ENCODE measurements at regions not wholly inside any gene's neighbourhood (a gene's known extent, or its start where the extent isn't known, plus 50 kb on each side); places are given as distances from the start of the nearest gene placed in this dataset.
"Not testable (repeated sequence)": the region's sequence is repeated elsewhere in the genome, so short reads cannot be mapped to it uniquely, and the experiment has no call there.

DNA sequence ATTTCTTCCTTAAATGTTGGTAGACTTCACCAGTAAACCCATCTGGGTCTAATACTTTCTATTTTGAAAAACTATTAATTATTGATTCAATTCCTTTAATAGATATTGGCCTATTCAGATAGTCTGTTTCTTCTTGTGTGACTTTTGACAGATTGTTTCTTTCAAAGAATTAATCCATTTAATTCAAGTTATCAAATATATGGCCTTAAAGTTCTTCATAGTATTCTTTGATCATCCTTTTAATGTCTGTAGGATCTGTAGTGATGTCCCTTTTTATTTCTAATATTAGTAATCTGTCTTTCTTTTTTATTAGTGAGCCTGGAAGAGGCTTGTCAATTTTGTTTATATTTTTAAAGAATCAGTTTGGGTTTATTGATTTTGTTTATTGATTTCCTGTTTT, 190.0 kb downstream of the SLC38A4 start:
- H3K9me3 ChIP-seq, result peaks cover 0 to 55% of the 10 kb centered on the region in 2 donors
- H3K4me3 ChIP-seq, result no peak overlapping the region
- no peak overlapping the region for H3K27ac ChIP-seq
- no peak for DNase-seq (ENCODE audit: low spot score)
- TF ChIP-seq, protein P1, sequence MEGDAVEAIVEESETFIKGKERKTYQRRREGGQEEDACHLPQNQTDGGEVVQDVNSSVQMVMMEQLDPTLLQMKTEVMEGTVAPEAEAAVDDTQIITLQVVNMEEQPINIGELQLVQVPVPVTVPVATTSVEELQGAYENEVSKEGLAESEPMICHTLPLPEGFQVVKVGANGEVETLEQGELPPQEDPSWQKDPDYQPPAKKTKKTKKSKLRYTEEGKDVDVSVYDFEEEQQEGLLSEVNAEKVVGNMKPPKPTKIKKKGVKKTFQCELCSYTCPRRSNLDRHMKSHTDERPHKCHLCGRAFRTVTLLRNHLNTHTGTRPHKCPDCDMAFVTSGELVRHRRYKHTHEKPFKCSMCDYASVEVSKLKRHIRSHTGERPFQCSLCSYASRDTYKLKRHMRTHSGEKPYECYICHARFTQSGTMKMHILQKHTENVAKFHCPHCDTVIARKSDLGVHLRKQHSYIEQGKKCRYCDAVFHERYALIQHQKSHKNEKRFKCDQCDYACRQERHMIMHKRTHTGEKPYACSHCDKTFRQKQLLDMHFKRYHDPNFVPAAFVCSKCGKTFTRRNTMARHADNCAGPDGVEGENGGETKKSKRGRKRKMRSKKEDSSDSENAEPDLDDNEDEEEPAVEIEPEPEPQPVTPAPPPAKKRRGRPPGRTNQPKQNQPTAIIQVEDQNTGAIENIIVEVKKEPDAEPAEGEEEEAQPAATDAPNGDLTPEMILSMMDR (IDR thresholded peaks at IDR 0.05), result no peak
- no peaks in the 10 kb centered on the region for H3K4me1 ChIP-seq
- no peaks in the 10 kb centered on the region for H3K27me3 ChIP-seq
- no peaks in the 10 kb centered on the region for H3K36me3 ChIP-seq

DNA sequence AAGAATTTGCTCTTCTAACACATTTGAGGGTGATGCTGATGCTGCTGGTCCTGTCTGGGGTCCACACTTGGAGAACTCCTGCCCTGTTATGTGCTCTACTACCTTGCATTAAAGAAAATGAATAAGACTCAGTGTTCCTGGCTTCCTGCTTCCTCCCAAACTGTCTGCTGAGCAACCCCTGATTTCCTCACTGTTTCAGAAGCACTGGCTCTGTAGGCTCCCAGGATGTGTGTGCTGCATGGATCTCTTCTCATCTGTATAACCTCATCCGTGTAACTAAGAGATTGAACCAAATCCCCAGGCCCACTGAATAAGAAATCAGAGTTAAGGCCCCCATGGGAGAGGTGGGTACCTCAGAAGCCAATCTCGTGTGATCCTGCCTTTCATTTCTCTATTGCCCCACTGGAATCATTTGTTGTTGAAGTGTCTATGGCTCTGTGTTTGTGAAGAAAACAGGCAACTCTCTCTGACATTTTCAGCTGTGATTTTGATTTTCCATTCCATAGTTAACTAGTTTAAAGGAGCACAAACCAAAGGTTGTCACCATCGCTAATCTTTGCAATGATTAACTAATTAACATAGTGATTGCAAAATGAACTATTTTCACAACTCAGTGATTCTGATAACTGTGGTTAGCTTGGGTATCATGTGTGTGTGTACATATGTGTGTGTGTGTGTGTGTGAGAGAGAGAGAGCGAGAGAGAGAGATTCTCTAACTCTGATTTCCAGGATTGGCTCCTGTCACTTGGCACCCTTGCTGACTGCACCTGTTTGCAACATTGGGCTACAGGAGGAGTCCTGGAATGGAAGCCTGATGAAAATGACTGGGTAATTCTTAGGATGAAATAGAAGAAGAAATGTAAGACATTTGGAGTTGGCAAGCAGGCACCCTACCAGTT, 196.2 kb downstream of the SLC38A4 start:
- TF ChIP-seq, protein P1 (IDR thresholded peaks at IDR 0.05), result no peak
- H3K4me1 ChIP-seq, result no peaks in the 10 kb centered on the region
- H3K4me3 ChIP-seq, result no peak overlapping the region
- peaks cover 0 to 16% of the 10 kb centered on the region in 2 donors for H3K9me3 ChIP-seq
- no peaks in the 10 kb centered on the region for H3K27me3 ChIP-seq
- no peak overlapping the region for H3K27ac ChIP-seq
- no peaks in the 10 kb centered on the region for H3K36me3 ChIP-seq
- DNase-seq (ENCODE audit: low spot score), result no peak

DNA sequence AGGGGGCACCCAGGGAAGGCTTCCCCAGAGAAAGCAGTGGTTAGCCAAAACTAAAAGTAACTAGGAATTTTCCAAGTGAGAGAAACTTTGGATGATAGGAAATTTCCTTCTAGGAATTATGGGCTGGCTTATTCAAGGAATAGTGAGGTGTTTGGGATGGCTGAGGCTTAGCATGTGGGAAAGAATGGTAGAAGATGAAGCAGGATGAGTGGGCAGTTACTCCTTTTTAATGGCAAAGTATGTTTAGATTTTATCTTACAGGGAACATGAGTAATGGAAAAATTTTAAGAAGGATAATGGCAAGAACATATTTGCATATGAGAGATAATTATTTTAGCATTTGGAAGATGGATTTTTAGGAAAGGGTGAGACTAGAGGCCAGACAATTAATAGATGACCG, 197.6 kb downstream of the SLC38A4 start:
- DNase-seq (ENCODE audit: low spot score), result no peak
- H3K27ac ChIP-seq, result no peak overlapping the region
- H3K36me3 ChIP-seq, result no peaks in the 10 kb centered on the region
- no peak overlapping the region for H3K4me3 ChIP-seq
- H3K9me3 ChIP-seq, result peaks cover 0 to 7% of the 10 kb centered on the region in 2 donors
- TF ChIP-seq, protein P1 (IDR thresholded peaks at IDR 0.05), result no peak
- no peaks in the 10 kb centered on the region for H3K27me3 ChIP-seq
- H3K4me1 ChIP-seq, result no peaks in the 10 kb centered on the region

DNA sequence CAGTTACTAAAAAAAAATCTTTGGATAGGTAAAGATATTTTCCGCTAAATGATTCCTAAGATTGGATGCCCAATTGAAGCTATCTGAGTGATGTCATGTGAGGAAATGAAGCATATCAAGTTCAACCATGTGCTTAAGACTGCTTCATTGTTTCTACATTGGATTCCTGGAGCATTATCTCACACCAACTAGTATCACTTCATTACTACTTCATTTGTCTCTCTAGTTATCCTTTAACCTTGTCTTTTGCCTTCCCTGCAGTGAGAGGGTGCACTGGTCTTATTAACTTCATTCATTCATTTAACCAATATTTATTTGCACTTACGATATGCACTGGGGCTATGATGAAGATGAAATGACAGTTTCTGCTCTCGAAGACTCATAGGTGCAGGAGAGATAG, 198.1 kb downstream of the SLC38A4 start:
- no peak overlapping the region for H3K27ac ChIP-seq
- TF ChIP-seq, protein P1 (IDR thresholded peaks at IDR 0.05), result no peak

DNA sequence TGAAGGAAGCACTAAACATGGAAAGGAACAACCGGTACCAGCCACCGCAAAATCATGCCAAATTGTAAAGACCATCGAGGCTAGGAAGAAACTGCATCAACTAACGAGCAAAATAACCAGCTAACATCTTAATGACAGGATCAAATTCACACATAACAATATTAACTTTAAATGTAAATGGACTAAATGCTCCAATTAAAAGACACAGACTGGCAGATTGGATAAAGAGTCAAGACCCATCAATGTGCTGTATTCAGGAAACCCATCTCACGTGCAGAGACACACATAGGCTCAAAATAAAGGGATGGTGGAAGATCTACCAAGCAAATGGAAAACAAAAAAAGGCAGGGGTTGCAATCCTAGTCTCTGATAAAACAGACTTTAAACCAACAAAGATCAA, 206.3 kb downstream of the SLC38A4 start:
- H3K36me3 ChIP-seq; H3K27ac ChIP-seq; DNase-seq (ENCODE audit: low spot score); H3K4me1 ChIP-seq; H3K9me3 ChIP-seq; H3K27me3 ChIP-seq; H3K4me3 ChIP-seq: not testable (repeated sequence)

More for the DNA sequence above, 198.1 kb downstream of the SLC38A4 start:
- DNase-seq (ENCODE audit: low spot score), result no peak
- H3K27me3 ChIP-seq, result no peaks in the 10 kb centered on the region
- no peak overlapping the region for H3K4me3 ChIP-seq
- no peaks in the 10 kb centered on the region for H3K4me1 ChIP-seq
- H3K9me3 ChIP-seq, result peaks cover 0 to 2% of the 10 kb centered on the region in 2 donors
- no peaks in the 10 kb centered on the region for H3K36me3 ChIP-seq

DNA sequence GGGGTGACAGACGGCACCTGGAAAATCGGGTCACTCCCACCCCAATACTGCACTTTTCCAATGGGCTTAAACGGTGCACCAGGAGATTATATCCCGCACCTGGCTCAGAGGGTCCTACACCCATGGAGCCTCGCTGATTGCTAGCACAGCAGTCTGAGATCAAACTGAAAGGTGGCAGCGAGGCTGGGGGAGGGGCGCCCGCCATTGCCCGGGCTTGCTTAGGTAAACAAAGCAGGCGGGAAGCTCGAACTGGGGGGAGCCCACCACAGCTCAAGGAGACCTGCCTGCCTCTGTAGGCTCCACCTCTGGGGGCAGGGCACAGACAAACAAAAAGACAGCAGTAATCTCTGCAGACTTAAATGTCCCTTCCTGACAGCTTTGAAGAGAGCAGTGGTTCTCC, 208.1 kb downstream of the SLC38A4 start:
- not testable (repeated sequence) for H3K27me3 ChIP-seq; H3K27ac ChIP-seq; H3K4me3 ChIP-seq; H3K9me3 ChIP-seq; H3K36me3 ChIP-seq; H3K4me1 ChIP-seq; DNase-seq (ENCODE audit: low spot score)

DNA sequence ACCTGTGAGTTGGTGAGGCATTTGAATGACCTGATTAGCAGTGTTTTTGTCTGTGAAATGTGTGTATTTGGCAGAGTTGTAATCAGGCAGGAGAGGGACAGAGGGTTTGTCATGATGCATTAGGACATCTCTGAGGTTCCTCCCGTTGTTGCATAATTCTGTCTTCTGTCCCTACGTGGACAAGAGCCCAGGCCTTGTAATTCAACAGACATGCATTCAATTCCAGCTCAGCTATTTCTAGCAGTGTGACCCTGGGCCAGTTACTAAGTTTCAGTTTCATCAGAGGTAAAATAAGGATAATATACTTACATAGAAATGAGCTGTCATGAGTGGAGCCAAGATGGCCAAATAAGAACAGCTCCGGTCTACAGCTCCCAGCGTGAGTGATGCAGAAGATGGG, 208.6 kb downstream of the SLC38A4 start:
- H3K4me3 ChIP-seq, result no peak overlapping the region

More for the DNA sequence above, 208.6 kb downstream of the SLC38A4 start:
- TF ChIP-seq, protein P1 (IDR thresholded peaks at IDR 0.05), result no peak
- DNase-seq (ENCODE audit: low spot score), result peak; percentile 73
- no peaks in the 10 kb centered on the region for H3K36me3 ChIP-seq
- H3K27me3 ChIP-seq, result no peaks in the 10 kb centered on the region
- H3K4me1 ChIP-seq, result no peaks in the 10 kb centered on the region
- no peaks in the 10 kb centered on the region for H3K9me3 ChIP-seq
- peak overlapping the region in 1 of 2 donors; percentile 68 for H3K27ac ChIP-seq

Data from right atrium auricular region (tissue), 2 donors.